ENCODE measurements at regions not wholly inside any gene's neighbourhood (a gene's known extent, or its start where the extent isn't known, plus 50 kb on each side); places are given as distances from the start of the nearest gene placed in this dataset.

DNA sequence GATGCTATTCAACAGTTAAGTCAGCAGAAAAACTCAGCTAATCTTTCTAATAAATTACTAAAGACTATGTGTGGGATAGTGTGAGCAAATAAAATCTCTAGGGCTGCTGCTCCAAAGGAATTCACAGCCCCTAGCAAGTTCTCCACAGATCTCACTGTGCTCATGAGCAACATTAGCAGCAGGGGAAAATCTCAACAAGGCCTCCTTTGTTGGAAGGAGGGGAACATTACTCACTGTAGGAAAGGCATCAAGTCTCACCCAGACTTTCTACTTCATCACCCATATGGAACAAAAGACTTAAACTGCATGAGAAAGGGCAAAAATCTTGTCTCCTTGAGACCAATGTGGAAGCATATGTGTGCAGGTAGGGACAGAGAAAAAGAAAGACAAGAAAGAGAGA is 726.4 kb upstream of the SLC35B3 start:
- Histone ChIP-seq H3K4me1 (no peaks in the 10 kb centered on the region), H3K4me3 (replicated peaks in 1 of 3) (no peak overlapping the region), H3K27me3 (no peaks in the 10 kb centered on the region), H3K36me3 (no peaks in the 10 kb centered on the region), H3K27ac (no peak overlapping the region), H3K9me3 (no peaks in the 10 kb centered on the region)
- intact Hi-C loops (cut with DNase I): no loop called here
- no peak for TF ChIP-seq POLR2A (IDR thresholded peaks at IDR 0.05)
- TF ChIP-seq, protein P1, sequence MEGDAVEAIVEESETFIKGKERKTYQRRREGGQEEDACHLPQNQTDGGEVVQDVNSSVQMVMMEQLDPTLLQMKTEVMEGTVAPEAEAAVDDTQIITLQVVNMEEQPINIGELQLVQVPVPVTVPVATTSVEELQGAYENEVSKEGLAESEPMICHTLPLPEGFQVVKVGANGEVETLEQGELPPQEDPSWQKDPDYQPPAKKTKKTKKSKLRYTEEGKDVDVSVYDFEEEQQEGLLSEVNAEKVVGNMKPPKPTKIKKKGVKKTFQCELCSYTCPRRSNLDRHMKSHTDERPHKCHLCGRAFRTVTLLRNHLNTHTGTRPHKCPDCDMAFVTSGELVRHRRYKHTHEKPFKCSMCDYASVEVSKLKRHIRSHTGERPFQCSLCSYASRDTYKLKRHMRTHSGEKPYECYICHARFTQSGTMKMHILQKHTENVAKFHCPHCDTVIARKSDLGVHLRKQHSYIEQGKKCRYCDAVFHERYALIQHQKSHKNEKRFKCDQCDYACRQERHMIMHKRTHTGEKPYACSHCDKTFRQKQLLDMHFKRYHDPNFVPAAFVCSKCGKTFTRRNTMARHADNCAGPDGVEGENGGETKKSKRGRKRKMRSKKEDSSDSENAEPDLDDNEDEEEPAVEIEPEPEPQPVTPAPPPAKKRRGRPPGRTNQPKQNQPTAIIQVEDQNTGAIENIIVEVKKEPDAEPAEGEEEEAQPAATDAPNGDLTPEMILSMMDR (IDR thresholded peaks at IDR 0.05): no peak
- no peak for DNase-seq

DNA sequence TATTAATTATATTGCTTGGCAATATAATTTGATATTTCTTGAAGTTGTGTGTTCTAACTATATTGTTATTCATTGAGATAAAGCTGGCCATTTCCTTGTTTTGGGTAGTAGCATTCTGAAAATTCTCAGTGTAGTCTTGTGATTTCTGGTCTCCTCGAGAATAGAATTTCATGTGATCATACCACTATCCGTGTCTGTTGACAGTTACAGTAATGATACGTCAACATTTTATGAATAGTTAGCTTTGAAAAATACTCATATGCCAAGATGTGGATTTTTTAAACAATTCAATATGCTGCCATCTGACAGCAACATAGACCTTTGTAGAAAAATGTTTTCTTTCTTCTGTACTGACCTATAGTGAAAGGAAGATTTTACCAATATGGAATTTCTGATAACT is 723.7 kb upstream of the SLC35B3 start:
- Histone ChIP-seq H3K4me3 (replicated peaks in 1 of 3) (no peak overlapping the region), H3K36me3 (no peaks in the 10 kb centered on the region), H3K4me1 (no peaks in the 10 kb centered on the region), H3K9me3 (no peaks in the 10 kb centered on the region), H3K27me3 (no peaks in the 10 kb centered on the region), H3K27ac (no peak overlapping the region)
- no peak for DNase-seq
- no peak for TF ChIP-seq POLR2A (IDR thresholded peaks at IDR 0.05)
- TF ChIP-seq, protein P1 (IDR thresholded peaks at IDR 0.05): no peak
- intact Hi-C loops (cut with DNase I): no loop called here
- 88 to 89% methylated on average over 3 of the region's 3 CpGs for WGBS, 2 donors

DNA sequence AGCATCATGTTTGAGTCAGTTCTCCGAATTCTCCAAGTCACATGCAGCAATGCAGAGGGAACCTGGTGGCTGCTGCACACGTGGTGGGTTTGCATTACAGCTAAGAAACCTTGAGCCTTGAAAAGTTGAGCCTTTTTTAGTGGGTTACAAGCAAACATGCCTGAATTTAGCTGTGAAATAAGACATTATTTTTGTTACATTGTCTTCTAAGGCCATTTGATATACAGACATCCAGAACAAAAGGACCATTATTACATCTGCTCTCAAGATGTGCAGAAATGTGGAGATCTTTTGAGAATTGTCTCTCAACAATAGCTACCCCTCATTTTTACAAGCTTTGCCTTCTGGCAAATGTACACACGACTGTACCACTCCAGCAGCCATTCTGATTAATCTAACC is 720.5 kb upstream of the SLC35B3 start:
- no peak for DNase-seq
- Histone ChIP-seq H3K4me1 (no peaks in the 10 kb centered on the region), H3K27ac (no peak overlapping the region), H3K27me3 (no peaks in the 10 kb centered on the region), H3K4me3 (replicated peaks in 1 of 3) (no peak overlapping the region), H3K36me3 (no peaks in the 10 kb centered on the region), H3K9me3 (no peaks in the 10 kb centered on the region)
- intact Hi-C loops (cut with DNase I): no loop called here
- TF ChIP-seq, protein P1 (IDR thresholded peaks at IDR 0.05): no peak
- TF ChIP-seq POLR2A (IDR thresholded peaks at IDR 0.05): no peak
- WGBS, 2 donors: 58 to 65% methylated on average over 3 of the region's 3 CpGs

DNA sequence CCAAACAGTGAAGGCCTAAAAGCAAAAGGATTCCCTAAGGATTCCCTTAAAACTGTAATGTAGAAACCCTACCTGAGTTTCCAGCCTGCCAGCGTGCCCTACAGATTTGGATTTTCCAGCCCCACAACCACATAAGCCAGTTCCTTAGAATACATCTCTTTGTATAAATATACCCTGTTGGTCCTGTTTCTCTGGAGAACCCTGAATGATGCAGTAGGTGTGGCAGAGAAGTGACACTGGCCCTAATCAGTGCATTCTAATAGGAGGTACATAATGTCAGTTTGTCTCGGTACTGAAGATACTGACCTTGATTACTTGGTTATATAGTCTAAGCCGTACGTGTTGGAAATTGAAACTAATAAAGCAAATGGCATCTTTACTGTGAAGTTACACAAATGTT is 707.8 kb upstream of the SLC35B3 start:
- H3K36me3 ChIP-seq: no peaks in the 10 kb centered on the region
- WGBS, 2 donors: 92 to 99% methylated on average over 4 of the region's 4 CpGs
- H3K9me3 ChIP-seq: no peaks in the 10 kb centered on the region
- intact Hi-C loops (cut with DNase I): no loop called here
- no peak for DNase-seq
- H3K4me3 ChIP-seq (replicated peaks in 1 of 3): no peak overlapping the region
- no peak overlapping the region for H3K27ac ChIP-seq
- TF ChIP-seq, protein P1 (IDR thresholded peaks at IDR 0.05): no peak
- no peak for TF ChIP-seq POLR2A (IDR thresholded peaks at IDR 0.05)
- no peaks in the 10 kb centered on the region for H3K27me3 ChIP-seq
- H3K4me1 ChIP-seq: peaks cover 0 to 5% of the 10 kb centered on the region in 2 donors

DNA sequence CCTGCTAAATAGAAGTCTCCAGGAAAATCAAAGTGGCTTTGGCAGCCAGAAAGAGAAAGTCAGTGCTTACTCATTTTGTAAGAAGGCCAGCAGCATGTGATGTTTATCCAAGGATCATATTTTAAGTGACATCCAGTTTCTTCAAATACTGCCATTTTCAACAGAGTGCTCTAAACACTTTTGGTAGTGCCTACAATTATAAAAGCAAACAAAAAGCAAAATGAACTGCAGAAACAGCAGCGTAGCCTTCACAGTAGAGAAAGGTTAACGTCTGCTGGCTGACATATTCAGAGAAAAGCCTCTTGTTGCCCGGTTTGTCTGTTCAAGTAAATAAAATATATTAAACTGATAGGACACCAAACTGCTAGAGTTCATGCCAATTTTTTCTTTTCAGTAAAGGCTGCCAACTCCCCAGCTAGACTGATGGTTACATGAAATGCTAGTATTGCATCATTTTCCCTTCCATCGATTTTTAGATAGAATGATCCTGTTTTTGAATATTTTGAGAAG is 705.7 kb upstream of the SLC35B3 start:
- 59 to 60% methylated on average over 4 of the region's 4 CpGs for whole genome bisulfite sequencing, 2 donors
- no peak for TF ChIP-seq POLR2A (IDR thresholded peaks at IDR 0.05)
- TF ChIP-seq, protein P1 (IDR thresholded peaks at IDR 0.05): no peak
- H3K4me1 ChIP-seq: peaks cover 0 to 5% of the 10 kb centered on the region in 2 donors
- no peaks in the 10 kb centered on the region for H3K36me3 ChIP-seq
- intact Hi-C loops (cut with DNase I): no loop called here
- DNase-seq: peak in 1 of 2 donors; percentile 3
- no peaks in the 10 kb centered on the region for H3K27me3 ChIP-seq
- H3K27ac ChIP-seq: peak overlapping the region in 1 of 3 donors; percentile 54
- H3K9me3 ChIP-seq: no peaks in the 10 kb centered on the region
- H3K4me3 ChIP-seq (replicated peaks in 1 of 3): no peak overlapping the region
